Keratinocyte (primary cell): ENCODE measurements at regions not wholly inside any gene's neighbourhood (a gene's known extent, or its start where the extent isn't known, plus 50 kb on each side); places are given as distances from the start of the nearest gene placed in this dataset.

Experiments
- CTCF ChIP-seq, 3 experiments: IDR thresholded peaks in 1 of 3; conservative IDR thresholded peaks in 1 of 3; optimal IDR thresholded peaks in 1 of 3; 2 replicates in 2 of 3; 3 replicates in 1 of 3; pipeline versions ENCODE3 to v1.5.1; 2011; ENCODE audit warnings: low read length in 3 of 3, mild to moderate bottlenecking in 3 of 3, moderate library complexity in 2 of 3, control low read depth in 1 of 3, inconsistent platforms in 1 of 3; ENCODE audit not compliant: insufficient read depth in 2 of 3; ENCODE audit errors: extremely low read depth in 1 of 3
- EZH2 ChIP-seq: IDR thresholded peaks from one replicate; pipeline ENCODE4 v1.6.1; 2012; ENCODE audit warnings: inconsistent platforms, mild to moderate bottlenecking, low read length, moderate library complexity

GRCh38 chr14:87380054-87380453, 612.9 kb downstream of the GALC start:
- TF ChIP-seq CTCF (optimal IDR thresholded peaks at IDR 0.05 in 1 of 3, IDR thresholded peaks at IDR 0.05 in 1 of 3, conservative IDR thresholded peaks at IDR 0.05 in 1 of 3; ENCODE audit: extremely low read depth in 1 of 3, insufficient read depth in 2 of 3, low read length in 3 of 3) (no peak), EZH2 (no peak)
